Ascending aorta (tissue), 2 donors: ENCODE measurements at regions not wholly inside any gene's neighbourhood (a gene's known extent, or its start where the extent isn't known, plus 50 kb on each side); places are given as distances from the start of the nearest gene placed in this dataset.

ENCODE experiments used
- DNase-seq, 2 donors: peaks; one replicate each; pipeline ENCODE4 v3.0.0-alpha.2; 2019; ENCODE audit warnings: low spot score in 2 of 2
- H3K27ac ChIP-seq, 2 donors: fragments of 200-600 bp; sonication (generic); one replicate each; pipeline ENCODE4 v1.5.1; 2016 to 2017; ENCODE audit warnings: mild to moderate bottlenecking in 1 of 2
- H3K27me3 ChIP-seq: fragments of 200-600 bp; sonication (generic); one replicate; pipeline ENCODE4 v1.5.1; 2017
- H3K36me3 ChIP-seq, 2 donors: fragments of 200-600 bp; sonication (generic); one replicate each; pipeline ENCODE4 v1.5.1; 2016
- H3K4me1 ChIP-seq, 2 donors: fragments of 200-600 bp; sonication (generic); one replicate each; pipeline ENCODE4 v1.5.1; 2016 to 2017; ENCODE audit warnings: mild to moderate bottlenecking in 1 of 2
- H3K4me3 ChIP-seq, 2 donors: fragments of 200-600 bp; sonication (generic); one replicate each; pipeline ENCODE4 v1.5.1; 2016 to 2017; ENCODE audit warnings: mild to moderate bottlenecking in 1 of 2
- H3K9me3 ChIP-seq, 2 donors: fragments of 200-600 bp; sonication (generic); one replicate each; pipeline ENCODE4 v1.5.1; 2016
- CTCF ChIP-seq, 3 experiments: fragments of 200-600 bp in 2 of 3; fragments of 450-650 bp in 1 of 3; sonication (generic) in 2 of 3; IDR thresholded peaks; one replicate each; pipeline ENCODE4 v1.5.1; 2016 to 2019; ENCODE audit warnings: antibody characterized with exemption in 3 of 3, mild to moderate bottlenecking in 1 of 3, moderate library complexity in 1 of 3
- intact Hi-C: fragments of 100-400 bp; cut with DNase I; formaldehyde crosslinking; loops from one replicate; pipeline ENCODE4 v1.15.1; 2023

- intact Hi-C loops, result no loop called here
- TF ChIP-seq CTCF (IDR thresholded peaks at IDR 0.05), result no peak
Measured at GRCh38 chr4:181312066-181312465, 931.1 kb upstream of the TENM3 start.

GRCh38 chr4:181319629-181320028, 923.6 kb upstream of the TENM3 start:
- intact Hi-C loops, result no loop called here
- Histone ChIP-seq H3K27me3 (no peaks in the 10 kb centered on the region), H3K9me3 (no peaks in the 10 kb centered on the region), H3K27ac (no peak overlapping the region), H3K4me1 (no peaks in the 10 kb centered on the region), H3K36me3 (no peaks in the 10 kb centered on the region), H3K4me3 (no peak overlapping the region)
- no peak for DNase-seq
- TF ChIP-seq CTCF (IDR thresholded peaks at IDR 0.05), result no peak

More at GRCh38 chr4:181312066-181312465, 931.1 kb upstream of the TENM3 start:
- Histone ChIP-seq H3K27ac (no peak overlapping the region), H3K36me3 (no peaks in the 10 kb centered on the region), H3K4me3 (no peak overlapping the region), H3K9me3 (no peaks in the 10 kb centered on the region), H3K4me1 (no peaks in the 10 kb centered on the region), H3K27me3 (no peaks in the 10 kb centered on the region)
- DNase-seq, result no peak

- H3K4me3 ChIP-seq, result no peak overlapping the region
- no peak overlapping the region for H3K27ac ChIP-seq
- H3K9me3 ChIP-seq, result no peaks in the 10 kb centered on the region
- no peaks in the 10 kb centered on the region for H3K36me3 ChIP-seq
- TF ChIP-seq CTCF (IDR thresholded peaks at IDR 0.05), result no peak
- no peaks in the 10 kb centered on the region for H3K4me1 ChIP-seq
- DNase-seq, result no peak
- no peaks in the 10 kb centered on the region for H3K27me3 ChIP-seq
- intact Hi-C loops, result no loop called here
Measured at GRCh38 chr4:181323061-181323460, 920.1 kb upstream of the TENM3 start.

- Histone ChIP-seq H3K36me3 (no peaks in the 10 kb centered on the region), H3K4me1 (no peaks in the 10 kb centered on the region), H3K27ac (no peak overlapping the region), H3K9me3 (no peaks in the 10 kb centered on the region), H3K4me3 (no peak overlapping the region), H3K27me3 (no peaks in the 10 kb centered on the region)
- TF ChIP-seq CTCF (IDR thresholded peaks at IDR 0.05), result no peak
- DNase-seq, result no peak
- intact Hi-C loops, result no loop called here
Measured at GRCh38 chr4:181330654-181331201, 912.5 kb upstream of the TENM3 start.

- no peak overlapping the region for H3K27ac ChIP-seq
- intact Hi-C loops, result no loop called here
Measured at GRCh38 chr4:181331214-181331613, 912.0 kb upstream of the TENM3 start.

More at GRCh38 chr4:181331214-181331613, 912.0 kb upstream of the TENM3 start:
- H3K4me1 ChIP-seq, result no peaks in the 10 kb centered on the region
- H3K9me3 ChIP-seq, result no peaks in the 10 kb centered on the region
- no peak for DNase-seq
- TF ChIP-seq CTCF (IDR thresholded peaks at IDR 0.05), result no peak
- H3K27me3 ChIP-seq, result no peaks in the 10 kb centered on the region
- H3K36me3 ChIP-seq, result no peaks in the 10 kb centered on the region
- no peak overlapping the region for H3K4me3 ChIP-seq
